K562 (cell line): ENCODE measurements at regions not wholly inside any gene's neighbourhood (a gene's known extent, or its start where the extent isn't known, plus 50 kb on each side); places are given as distances from the start of the nearest gene placed in this dataset.

Experiments
- ZNF407 ChIP-seq: fragments of 450-650 bp; IDR thresholded peaks from 2 replicates; pipeline ENCODE4 v1.6.1; 2016; ENCODE audit warnings: low read depth

GRCh38 chr20:52869698-52870501 is 102.3 kb upstream of the TSHZ2 start (continued):
- no peak for TF ChIP-seq ZNF407
